Naive thymus-derived CD8-positive, alpha-beta T cell (primary cell): ENCODE measurements at regions not wholly inside any gene's neighbourhood (a gene's known extent, or its start where the extent isn't known, plus 50 kb on each side); places are given as distances from the start of the nearest gene placed in this dataset.
"Not testable (repeated sequence)": the region's sequence is repeated elsewhere in the genome, so short reads cannot be mapped to it uniquely, and the experiment has no call there.

Experiments used
- ATAC-seq, 2 donors: fragments of 150-1000 bp; cut with Tn5 transposase in 1 of 2; sonication (Bioruptor Pico), chemical (Tn5 transposase) in 1 of 2; 1 replicate in 1 of 2; 2 replicates in 1 of 2; pipeline ENCODE4 v1.10.0; 2021; ENCODE audit warnings: mild to moderate bottlenecking in 2 of 2, moderate library complexity in 2 of 2
- POLR2A ChIA-PET: fragments of 350-600 bp; sonication (Branson Sonifier 250); formaldehyde crosslinking; loops from one replicate; lab custom pipeline; 2021; ENCODE audit warnings: antibody characterized with exemption; lab: Charles Lee
- DNase-seq, 10 donors: peaks; one replicate each; pipeline versions ENCODE4 v3.0.0 to v3.0.0-alpha.2; 2020 to 2022
- H3K27ac Mint-ChIP-seq, 10 donors: one replicate each; pipeline ENCODE4 v1.8.0; 2020 to 2022; ENCODE audit warnings: mild to moderate bottlenecking in 10 of 10, mixed read lengths in 10 of 10, moderate library complexity in 4 of 10, inconsistent platforms in 1 of 10
- H3K27me3 Mint-ChIP-seq, 5 donors: one replicate each; pipeline ENCODE4 v1.8.0; 2021 to 2022; ENCODE audit warnings: mixed read lengths in 5 of 5
- H3K36me3 Mint-ChIP-seq, 3 donors: one replicate each; pipeline ENCODE4 v1.8.0; 2020 to 2022; ENCODE audit warnings: mixed read lengths in 3 of 3, mild to moderate bottlenecking in 2 of 3, inconsistent platforms in 1 of 3
- H3K4me1 Mint-ChIP-seq, 4 donors: one replicate each; pipeline ENCODE4 v1.8.0; 2021 to 2022; ENCODE audit warnings: mixed read lengths in 4 of 4
- H3K4me3 Mint-ChIP-seq, 10 donors: one replicate each; pipeline ENCODE4 v1.8.0; 2020 to 2022; ENCODE audit warnings: mild to moderate bottlenecking in 10 of 10, mixed read lengths in 10 of 10, moderate library complexity in 6 of 10, inconsistent platforms in 1 of 10
- H3K9me3 Mint-ChIP-seq, 9 donors: one replicate each; pipeline ENCODE4 v1.8.0; 2020 to 2022; ENCODE audit warnings: mixed read lengths in 9 of 9, mild to moderate bottlenecking in 3 of 9, inconsistent platforms in 1 of 9, moderate library complexity in 1 of 9

DNA sequence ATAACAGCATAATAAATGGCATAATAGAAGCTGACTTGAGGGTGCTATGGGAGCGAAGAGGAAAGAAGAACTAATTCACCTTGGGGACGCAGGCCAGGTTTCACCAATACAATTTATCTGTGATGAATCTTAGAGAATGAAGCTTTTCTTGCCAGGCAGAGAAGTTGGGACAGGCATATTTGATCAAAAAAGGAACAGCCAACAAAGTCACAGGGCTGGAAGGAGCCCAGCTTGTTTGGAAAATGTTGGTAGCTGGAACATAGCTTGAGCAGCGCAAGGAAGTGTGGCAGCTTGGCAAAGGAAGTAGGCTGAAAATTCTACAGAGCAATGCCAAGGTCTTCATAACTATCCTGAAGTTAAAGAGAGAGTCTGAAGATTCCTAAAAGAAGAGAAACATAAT lies 181.5 kb upstream of the OR13F1 start:
- ATAC-seq: no peak
- Mint-ChIP-seq H3K27me3 (peaks cover 0 to 2% (median 1%) of the 10 kb centered on the region in 5 donors), H3K36me3 (no peaks in the 10 kb centered on the region), H3K9me3 (peaks cover 0 to 3% (median 0%) of the 10 kb centered on the region in 9 donors), H3K4me3 (no peak overlapping the region), H3K27ac (no peak overlapping the region), H3K4me1 (no peaks in the 10 kb centered on the region)
- no peak for DNase-seq
- POLR2A ChIA-PET: no interaction called here

DNA sequence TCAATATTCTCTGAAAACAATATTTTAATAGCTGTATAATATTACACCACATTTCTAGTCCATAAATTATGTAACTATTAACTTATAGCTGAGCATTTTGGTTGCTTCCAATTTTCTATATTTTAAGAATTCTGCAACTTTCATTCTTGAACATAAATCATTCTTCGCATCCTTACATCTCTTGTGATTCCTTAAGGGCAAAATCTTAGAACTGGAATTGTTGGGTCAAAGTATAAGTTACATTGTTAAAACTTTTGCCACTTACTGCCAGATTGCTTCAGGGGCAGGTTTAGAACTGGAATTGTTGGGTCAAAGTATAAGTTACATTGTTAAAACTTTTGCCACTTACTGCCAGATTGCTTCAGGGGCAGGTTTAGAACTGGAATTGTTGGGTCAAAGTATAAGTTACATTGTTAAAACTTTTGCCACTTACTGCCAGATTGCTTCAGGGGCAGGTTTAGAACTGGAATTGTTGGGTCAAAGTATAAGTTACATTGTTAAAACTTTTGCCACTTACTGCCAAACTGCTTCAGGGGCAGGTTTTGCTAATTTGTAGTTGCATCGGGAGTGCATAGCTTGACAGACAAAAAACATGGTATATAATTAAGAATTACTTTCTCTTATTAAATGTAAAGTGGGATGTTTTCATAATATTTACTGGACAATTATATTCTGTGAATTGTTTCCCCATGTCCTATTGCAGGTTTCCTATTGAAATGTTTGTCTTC lies 179.9 kb upstream of the OR13F1 start:
- ATAC-seq, H3K27me3 Mint-ChIP-seq, H3K4me1 Mint-ChIP-seq, H3K27ac Mint-ChIP-seq, H3K4me3 Mint-ChIP-seq, POLR2A ChIA-PET, H3K36me3 Mint-ChIP-seq, DNase-seq, H3K9me3 Mint-ChIP-seq: not testable (repeated sequence)

DNA sequence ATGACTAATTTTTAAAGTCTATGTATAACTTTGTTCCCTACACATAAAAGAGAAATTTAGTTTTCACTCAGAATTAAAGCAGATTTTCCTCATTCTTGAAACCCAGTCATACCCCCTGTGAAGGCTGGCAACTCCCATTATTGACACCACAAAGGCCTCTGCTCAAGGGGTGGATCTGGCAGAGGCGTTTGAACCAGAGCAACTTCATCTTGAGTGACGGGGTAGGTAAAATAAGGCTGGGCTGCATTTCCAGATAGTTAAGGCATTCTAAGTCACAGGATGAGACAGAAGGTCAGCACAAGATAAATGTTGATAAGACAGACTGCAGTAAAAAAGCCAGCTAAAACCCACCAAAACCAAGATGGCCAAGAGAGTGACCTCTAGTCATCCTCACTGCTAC lies 177.2 kb upstream of the OR13F1 start:
- no peak for DNase-seq
- no peak overlapping the region for H3K4me3 Mint-ChIP-seq
- no peak overlapping the region for H3K27ac Mint-ChIP-seq
- H3K27me3 Mint-ChIP-seq: peaks cover 0 to 6% (median 0%) of the 10 kb centered on the region in 5 donors
- POLR2A ChIA-PET: no interaction called here
- ATAC-seq: no peak
- H3K36me3 Mint-ChIP-seq: no peaks in the 10 kb centered on the region
- no peaks in the 10 kb centered on the region for H3K4me1 Mint-ChIP-seq
- H3K9me3 Mint-ChIP-seq: peaks cover 0 to 8% (median 5%) of the 10 kb centered on the region in 9 donors

DNA sequence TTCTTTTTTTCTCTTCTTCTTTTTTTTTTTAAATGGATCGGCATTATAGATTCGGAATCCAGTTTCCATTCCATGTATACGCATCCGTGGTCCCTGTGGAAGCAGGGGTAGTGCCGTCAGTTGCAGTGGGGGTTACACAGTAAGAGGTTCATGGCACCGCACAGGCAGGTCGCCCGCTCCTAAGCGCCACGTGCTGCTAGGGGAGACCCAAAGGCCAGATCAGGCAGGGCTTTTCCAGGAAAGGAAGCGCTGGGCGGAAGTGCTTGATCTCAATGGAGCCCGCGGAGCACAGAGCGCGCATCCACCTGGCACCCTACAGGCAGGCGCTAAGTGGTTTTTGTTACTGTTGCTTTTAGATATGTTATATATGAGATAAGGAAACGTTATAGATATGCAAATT lies 174.8 kb upstream of the OR13F1 start:
- Mint-ChIP-seq H3K27me3 (peaks cover 0 to 3% (median 0%) of the 10 kb centered on the region in 5 donors), H3K27ac (no peak overlapping the region), H3K4me1 (no peaks in the 10 kb centered on the region), H3K36me3 (peaks cover 0 to under 1% (median 0%) of the 10 kb centered on the region in 3 donors), H3K9me3 (peaks cover 0 to 14% (median 8%) of the 10 kb centered on the region in 9 donors), H3K4me3 (no peak overlapping the region)
- POLR2A ChIA-PET: no interaction called here
- ATAC-seq: no peak
- DNase-seq: no peak

DNA sequence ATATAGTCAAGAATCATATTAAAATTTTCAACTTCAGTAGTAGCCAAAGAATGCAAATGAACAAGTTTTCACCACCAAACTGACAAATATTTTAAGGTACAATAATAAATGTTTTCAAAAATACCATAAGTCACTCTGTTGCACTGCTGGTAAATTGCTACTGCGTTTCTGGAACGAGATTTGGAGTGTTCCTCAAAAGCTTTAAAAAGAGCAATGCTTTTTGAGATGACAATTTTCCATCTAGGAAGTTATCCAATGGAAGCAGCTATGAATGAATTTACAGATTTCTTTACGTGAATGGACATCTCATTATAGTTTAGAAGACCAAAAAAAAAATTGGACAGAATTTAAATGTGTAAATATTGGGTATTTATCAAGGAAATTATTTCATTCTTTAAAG lies 173.2 kb upstream of the OR13F1 start:
- H3K27me3 Mint-ChIP-seq: peaks cover 0 to 3% (median 0%) of the 10 kb centered on the region in 5 donors
- H3K9me3 Mint-ChIP-seq: peaks cover 1 to 24% (median 10%) of the 10 kb centered on the region in 9 donors
- ATAC-seq (no peak), DNase-seq (no peak)
- H3K36me3 Mint-ChIP-seq: peaks cover 0 to 3% (median 0%) of the 10 kb centered on the region in 3 donors
- H3K4me3 Mint-ChIP-seq: no peak overlapping the region
- no peaks in the 10 kb centered on the region for H3K4me1 Mint-ChIP-seq
- H3K27ac Mint-ChIP-seq: no peak overlapping the region
- POLR2A ChIA-PET: no interaction called here

DNA sequence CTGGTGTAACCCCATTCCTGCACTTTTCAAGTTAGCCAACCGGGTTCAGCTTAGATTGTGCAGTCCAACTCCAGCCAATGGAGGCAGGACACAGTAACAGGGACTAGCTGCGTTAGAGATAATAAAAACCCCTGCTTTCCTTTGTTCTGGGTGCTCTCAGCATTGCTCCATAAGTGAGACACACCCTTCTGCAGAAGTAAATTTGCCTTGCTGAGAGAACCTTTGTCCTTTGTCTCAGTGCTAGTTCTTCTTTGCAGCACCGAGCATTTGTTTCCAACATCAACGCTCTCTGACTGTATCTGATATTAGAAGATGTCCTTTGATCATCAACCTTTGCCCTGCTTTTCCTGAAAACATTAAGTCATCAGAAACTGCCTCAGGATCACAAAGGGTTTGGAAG lies 169.5 kb upstream of the OR13F1 start:
- ATAC-seq (no peak), DNase-seq (no peak)
- Mint-ChIP-seq H3K4me1 (no peaks in the 10 kb centered on the region), H3K36me3 (peaks cover 0 to 3% (median 0%) of the 10 kb centered on the region in 3 donors), H3K4me3 (no peak overlapping the region), H3K27me3 (peaks cover 0 to 10% (median 0%) of the 10 kb centered on the region in 5 donors), H3K9me3 (peaks cover 2 to 27% (median 12%) of the 10 kb centered on the region in 9 donors), H3K27ac (no peak overlapping the region)
- POLR2A ChIA-PET: no interaction called here

DNA sequence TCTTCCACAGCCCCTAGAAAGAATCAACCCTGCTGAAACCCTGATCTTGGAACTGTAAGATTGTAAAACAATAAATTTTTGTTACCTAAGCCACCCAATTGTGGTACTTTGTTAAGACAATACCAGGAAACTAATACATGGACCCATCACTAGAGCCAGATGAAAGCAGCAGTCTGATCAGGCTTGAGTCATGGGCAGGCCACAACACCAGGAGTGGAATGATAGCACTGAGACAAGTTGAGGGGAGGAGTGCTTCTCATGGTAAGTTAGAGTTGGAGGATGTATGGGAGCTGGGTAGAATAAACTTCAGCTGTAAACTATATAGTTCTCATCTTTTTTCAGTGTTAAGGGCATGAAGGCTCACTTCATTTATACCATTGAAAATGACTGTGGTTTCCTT lies 164.4 kb upstream of the OR13F1 start:
- Mint-ChIP-seq H3K27ac (no peak overlapping the region), H3K4me1 (no peaks in the 10 kb centered on the region), H3K27me3 (peaks cover 0 to 12% (median 0%) of the 10 kb centered on the region in 5 donors), H3K4me3 (no peak overlapping the region), H3K36me3 (no peaks in the 10 kb centered on the region), H3K9me3 (peaks cover 0 to 15% (median 3%) of the 10 kb centered on the region in 9 donors)
- POLR2A ChIA-PET: no interaction called here
- DNase-seq (no peak), ATAC-seq (no peak)

DNA sequence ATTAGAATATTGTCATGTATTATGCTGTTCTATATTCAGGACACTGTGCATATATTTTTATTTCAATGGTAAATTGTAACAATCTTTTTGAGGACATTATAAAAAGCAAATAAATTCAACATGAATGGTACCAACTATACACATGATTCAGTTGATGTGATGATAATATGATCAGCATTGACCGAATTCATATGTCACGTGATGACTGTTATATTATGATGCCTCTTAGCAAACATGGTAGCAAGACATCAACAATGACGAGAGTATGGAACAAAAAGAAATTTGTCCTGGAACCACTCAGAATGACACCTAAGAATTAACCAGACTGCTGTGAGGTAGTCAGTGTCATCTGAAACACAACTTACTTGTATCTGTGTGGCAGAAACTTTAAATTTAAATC lies 161.5 kb upstream of the OR13F1 start:
- DNase-seq: no peak
- no peak for ATAC-seq
- Mint-ChIP-seq H3K36me3 (no peaks in the 10 kb centered on the region), H3K27me3 (peaks cover 0 to 7% (median 0%) of the 10 kb centered on the region in 5 donors), H3K4me3 (no peak overlapping the region), H3K27ac (no peak overlapping the region), H3K9me3 (peaks cover 0 to 7% (median 0%) of the 10 kb centered on the region in 9 donors), H3K4me1 (no peaks in the 10 kb centered on the region)
- POLR2A ChIA-PET: no interaction called here

DNA sequence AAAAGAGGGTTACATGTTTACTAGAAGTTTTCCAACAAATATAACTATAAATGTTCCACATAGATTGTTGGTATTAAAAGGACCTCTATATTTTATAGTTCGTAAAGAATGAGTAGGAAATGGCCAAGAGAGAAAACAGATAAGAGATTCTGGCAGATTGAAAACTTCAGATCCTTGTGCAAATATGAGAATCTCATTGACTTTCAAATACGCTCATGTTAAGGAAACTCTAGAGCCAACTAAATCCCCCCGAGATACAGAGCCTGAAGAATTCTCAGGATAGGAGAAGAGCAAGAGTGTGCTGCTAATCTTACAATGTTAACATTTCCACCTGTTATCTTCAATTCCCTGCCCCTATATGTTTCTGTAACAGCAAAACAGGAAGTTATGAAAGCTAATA lies 159.0 kb upstream of the OR13F1 start:
- Mint-ChIP-seq H3K27me3 (peaks cover 0 to 4% (median 0%) of the 10 kb centered on the region in 5 donors), H3K9me3 (peaks cover 0 to 5% (median 0%) of the 10 kb centered on the region in 9 donors), H3K27ac (no peak overlapping the region), H3K4me1 (no peaks in the 10 kb centered on the region), H3K36me3 (no peaks in the 10 kb centered on the region), H3K4me3 (no peak overlapping the region)
- DNase-seq (no peak), ATAC-seq (no peak)
- POLR2A ChIA-PET: no interaction called here

DNA sequence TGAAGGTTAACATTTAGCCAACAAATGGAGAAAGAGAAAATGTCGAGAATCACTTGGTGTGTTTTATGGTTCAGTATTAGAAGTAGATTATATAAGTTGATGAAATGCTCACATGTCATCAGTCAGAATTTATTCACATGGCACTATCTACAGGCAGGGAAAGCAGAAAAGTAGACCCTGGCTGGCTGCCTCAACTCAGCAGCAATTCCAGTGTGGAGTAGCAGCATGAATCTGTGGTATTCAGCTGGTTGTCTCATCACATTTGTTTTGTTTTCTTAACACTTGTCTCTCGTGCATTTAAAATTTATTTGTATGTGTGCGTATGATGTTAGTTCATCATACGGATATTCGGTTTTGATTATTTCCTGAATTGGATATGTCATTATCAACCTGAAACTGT lies 153.5 kb upstream of the OR13F1 start:
- POLR2A ChIA-PET: no interaction called here

DNA sequence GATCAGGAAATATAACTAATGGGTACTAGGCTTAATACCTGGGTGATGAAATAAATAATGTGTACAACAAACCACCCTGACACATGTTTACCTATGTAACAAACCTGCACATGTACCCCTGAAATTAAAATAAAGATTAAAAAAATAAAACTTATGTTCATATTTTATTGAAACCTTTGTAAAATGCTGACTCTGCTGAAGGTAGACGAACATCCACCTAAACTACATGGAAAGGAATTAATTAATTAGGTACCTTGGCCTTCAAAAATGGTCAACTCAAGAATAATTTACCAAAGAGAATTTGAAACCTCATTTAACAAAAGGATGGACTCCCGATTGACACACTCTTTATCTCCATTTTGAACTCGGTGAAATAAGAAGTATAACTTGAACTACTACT lies 152.3 kb upstream of the OR13F1 start:
- DNase-seq (no peak), ATAC-seq (no peak)
- Mint-ChIP-seq H3K36me3 (no peaks in the 10 kb centered on the region), H3K4me3 (no peak overlapping the region), H3K4me1 (no peaks in the 10 kb centered on the region), H3K27ac (no peak overlapping the region), H3K9me3 (peaks cover 0 to 3% (median 0%) of the 10 kb centered on the region in 9 donors), H3K27me3 (peaks cover 0 to 4% (median 0%) of the 10 kb centered on the region in 5 donors)
- POLR2A ChIA-PET: no interaction called here

More for the DNA sequence above, 153.5 kb upstream of the OR13F1 start:
- Mint-ChIP-seq H3K9me3 (peaks cover 0 to 3% (median 0%) of the 10 kb centered on the region in 9 donors), H3K27me3 (peaks cover 0 to 4% (median 0%) of the 10 kb centered on the region in 5 donors), H3K27ac (no peak overlapping the region), H3K4me3 (no peak overlapping the region), H3K36me3 (no peaks in the 10 kb centered on the region), H3K4me1 (no peaks in the 10 kb centered on the region)
- ATAC-seq (no peak), DNase-seq (no peak)

DNA sequence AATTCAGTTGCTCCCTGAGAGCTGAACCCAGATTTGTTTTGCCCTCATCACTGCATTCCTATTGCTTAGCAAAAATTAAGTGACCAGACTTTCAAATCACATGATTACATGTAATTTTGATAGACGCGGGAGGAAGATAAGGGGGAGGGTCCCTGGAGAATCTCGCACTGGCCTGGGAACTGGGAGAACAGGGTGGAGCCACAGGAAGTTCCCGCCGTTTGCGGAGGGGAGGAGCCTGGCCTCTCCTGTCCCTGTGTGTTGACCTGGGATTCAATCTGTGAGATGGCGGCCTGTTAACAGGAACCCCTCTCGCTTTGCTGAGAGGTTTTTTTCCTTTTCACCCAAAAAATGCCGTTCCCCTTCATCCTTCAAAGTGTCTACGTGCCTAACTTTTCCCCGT lies 142.9 kb upstream of the OR13F1 start:
- ATAC-seq: no peak
- no peaks in the 10 kb centered on the region for H3K4me1 Mint-ChIP-seq
- H3K4me3 Mint-ChIP-seq: no peak overlapping the region
- H3K27ac Mint-ChIP-seq: no peak overlapping the region
- peaks cover 0 to 11% (median 3%) of the 10 kb centered on the region in 9 donors for H3K9me3 Mint-ChIP-seq
- no peak for DNase-seq
- POLR2A ChIA-PET: no interaction called here
- H3K27me3 Mint-ChIP-seq: no peaks in the 10 kb centered on the region
- H3K36me3 Mint-ChIP-seq: no peaks in the 10 kb centered on the region

DNA sequence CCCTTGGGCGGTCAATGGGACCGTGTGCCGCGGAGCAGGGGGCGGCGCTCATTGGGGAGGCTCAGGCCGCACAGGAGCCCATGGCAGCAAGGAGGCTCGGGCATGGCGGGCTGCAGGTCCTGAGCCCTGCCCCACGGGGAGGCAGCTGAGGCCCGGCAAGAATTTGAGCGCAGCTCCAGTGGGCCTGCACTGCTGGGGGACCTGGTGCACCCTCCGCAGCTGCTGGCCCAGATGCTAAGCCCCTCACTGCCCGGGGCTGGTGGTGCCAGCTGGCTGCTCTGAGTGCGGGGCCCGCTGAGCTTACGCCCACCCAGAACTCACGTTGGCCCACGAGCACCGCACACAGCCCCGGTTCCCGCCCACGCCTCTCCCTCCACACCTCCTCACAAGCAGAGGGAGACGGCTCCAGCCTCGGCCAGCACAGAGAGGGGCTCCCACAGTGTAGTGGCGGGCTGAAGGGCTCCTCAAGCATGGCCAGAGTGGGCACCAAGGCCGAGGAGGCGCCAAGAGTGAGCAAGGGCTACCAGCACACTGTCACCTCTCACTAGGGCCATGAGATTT lies 141.1 kb upstream of the OR13F1 start:
- Mint-ChIP-seq H3K4me3 (no peak overlapping the region), H3K36me3 (no peaks in the 10 kb centered on the region), H3K27ac (no peak overlapping the region), H3K27me3 (no peaks in the 10 kb centered on the region), H3K4me1 (no peaks in the 10 kb centered on the region), H3K9me3 (peaks cover 0 to 11% (median 3%) of the 10 kb centered on the region in 9 donors)
- POLR2A ChIA-PET: no interaction called here
- DNase-seq (no peak), ATAC-seq (no peak)
